LHCN-M2 (cell line): ENCODE measurements at regions not wholly inside any gene's neighbourhood (a gene's known extent, or its start where the extent isn't known, plus 50 kb on each side); places are given as distances from the start of the nearest gene placed in this dataset.
"Not testable (repeated sequence)": the region's sequence is repeated elsewhere in the genome, so short reads cannot be mapped to it uniquely, and the experiment has no call there.

Source experiments
- DNase-seq: peaks from one replicate; pipeline ENCODE4 v3.0.0-alpha.2; 2012; ENCODE audit warnings: low read depth

GRCh38 chr1:105558023-105558422, 1498.5 kb upstream of the PRMT6 start:
- DNase-seq, result no peak

- DNase-seq, result no peak
Observed at GRCh38 chr1:105565006-105565405, 1491.5 kb upstream of the PRMT6 start.

- DNase-seq, result no peak
Observed at GRCh38 chr1:105585791-105586190, 1470.7 kb upstream of the PRMT6 start.

- no peak for DNase-seq
Observed at GRCh38 chr1:105591681-105592080, 1464.8 kb upstream of the PRMT6 start.

GRCh38 chr1:105608713-105609112, 1447.8 kb upstream of the PRMT6 start:
- DNase-seq, result no peak

GRCh38 chr1:105626276-105626987, 1430.0 kb upstream of the PRMT6 start:
- DNase-seq, result no peak

GRCh38 chr1:105631153-105631744, 1425.2 kb upstream of the PRMT6 start:
- DNase-seq, result not testable (repeated sequence)

GRCh38 chr1:105632342-105633196, 1423.9 kb upstream of the PRMT6 start:
- no peak for DNase-seq

- DNase-seq, result no peak
Observed at GRCh38 chr1:105636052-105636451, 1420.4 kb upstream of the PRMT6 start.

- DNase-seq, result no peak
Observed at GRCh38 chr1:105641407-105641806, 1415.1 kb upstream of the PRMT6 start.

- DNase-seq, result no peak
Observed at GRCh38 chr1:105652109-105652508, 1404.4 kb upstream of the PRMT6 start.

- DNase-seq, result no peak
Observed at GRCh38 chr1:105655032-105655431, 1401.4 kb upstream of the PRMT6 start.

GRCh38 chr1:105664495-105664894, 1392.0 kb upstream of the PRMT6 start:
- no peak for DNase-seq

GRCh38 chr1:105678334-105678733, 1378.1 kb upstream of the PRMT6 start:
- no peak for DNase-seq

- no peak for DNase-seq
Observed at GRCh38 chr1:105684714-105685113, 1371.8 kb upstream of the PRMT6 start.

- no peak for DNase-seq
Observed at GRCh38 chr1:105686026-105686425, 1370.4 kb upstream of the PRMT6 start.

GRCh38 chr1:105686874-105687690, 1369.4 kb upstream of the PRMT6 start:
- DNase-seq, result no peak

- DNase-seq, result no peak
Observed at GRCh38 chr1:105700723-105701122, 1355.8 kb upstream of the PRMT6 start.

- DNase-seq, result no peak
Observed at GRCh38 chr1:105724286-105724685, 1332.2 kb upstream of the PRMT6 start.

GRCh38 chr1:105730701-105731100, 1325.8 kb upstream of the PRMT6 start:
- DNase-seq, result no peak

- DNase-seq, result no peak
Observed at GRCh38 chr1:105736349-105736748, 1320.1 kb upstream of the PRMT6 start.

- DNase-seq, result no peak
Observed at GRCh38 chr1:105779727-105780126, 1276.7 kb upstream of the PRMT6 start.
